ENCODE measurements at regions not wholly inside any gene's neighbourhood (a gene's known extent, or its start where the extent isn't known, plus 50 kb on each side); places are given as distances from the start of the nearest gene placed in this dataset.

GRCh38 chr9:78584589-78584988 is 287.7 kb downstream of the PSAT1 start:
- Mint-ChIP-seq H3K27ac (ENCODE audit: unreplicated experiment) (no peak overlapping the region), H3K36me3 (ENCODE audit: low read depth, unreplicated experiment) (no peaks in the 10 kb centered on the region), H3K4me1 (ENCODE audit: low read depth, unreplicated experiment) (no peaks in the 10 kb centered on the region), H3K27me3 (ENCODE audit: low read depth, unreplicated experiment) (no peaks in the 10 kb centered on the region), H3K9me3 (ENCODE audit: unreplicated experiment) (peaks cover 8% of the 10 kb centered on the region), H3K4me3 (ENCODE audit: unreplicated experiment) (no peak overlapping the region)
- no peaks in the 10 kb centered on the region for H3K27me3 ChIP-seq (ENCODE audit: insufficient read depth, low read length)
- DNase-seq (ENCODE audit: low read depth) (no peak), FAIRE-seq (no peak)
- no peak overlapping the region for H3K4me3 ChIP-seq (ENCODE audit: insufficient read depth, low read depth, low read length)
- no peak overlapping the region for H3K9ac ChIP-seq (ENCODE audit: low read length)
- H3K4me2 ChIP-seq (ENCODE audit: low read length): no peak overlapping the region
- H2AFZ ChIP-seq (ENCODE audit: low read depth, low read length): no peak overlapping the region
- no peak overlapping the region for H3K27ac ChIP-seq (ENCODE audit: low read depth, low read length)
- H3K4me1 ChIP-seq (ENCODE audit: insufficient read depth, low read length): no peaks in the 10 kb centered on the region
- peaks cover 3% of the 10 kb centered on the region for H3K9me3 ChIP-seq (ENCODE audit: insufficient read depth, low read depth, low read length)
- H4K20me1 ChIP-seq (ENCODE audit: insufficient read depth, low read length): no peaks in the 10 kb centered on the region
- H3K79me2 ChIP-seq (ENCODE audit: insufficient read depth, low read length): no peaks in the 10 kb centered on the region
- no peaks in the 10 kb centered on the region for H3K36me3 ChIP-seq (ENCODE audit: insufficient read depth, low read length)
- TF ChIP-seq CTCF (IDR thresholded peaks at IDR 0.05; ENCODE audit: insufficient read depth, low read depth, low read length) (no peak), EZH2 (IDR thresholded peaks at IDR 0.05; ENCODE audit: insufficient read depth, low read length) (no peak)

- FAIRE-seq: no peak
- no peak overlapping the region for H3K27ac Mint-ChIP-seq (ENCODE audit: unreplicated experiment)
Observed at GRCh38 chr9:78585909-78586308, 289.0 kb downstream of the PSAT1 start.

More at GRCh38 chr9:78585909-78586308, 289.0 kb downstream of the PSAT1 start:
- H3K9me3 Mint-ChIP-seq (ENCODE audit: unreplicated experiment): peaks cover 10% of the 10 kb centered on the region
- no peaks in the 10 kb centered on the region for H3K27me3 ChIP-seq (ENCODE audit: insufficient read depth, low read length)
- DNase-seq (ENCODE audit: low read depth): no peak
- no peak for TF ChIP-seq CTCF (IDR thresholded peaks at IDR 0.05; ENCODE audit: insufficient read depth, low read depth, low read length)
- no peak for TF ChIP-seq EZH2 (IDR thresholded peaks at IDR 0.05; ENCODE audit: insufficient read depth, low read length)
- H3K36me3 Mint-ChIP-seq (ENCODE audit: low read depth, unreplicated experiment): no peaks in the 10 kb centered on the region
- no peaks in the 10 kb centered on the region for H3K4me1 ChIP-seq (ENCODE audit: insufficient read depth, low read length)
- H3K36me3 ChIP-seq (ENCODE audit: insufficient read depth, low read length): no peaks in the 10 kb centered on the region
- H3K9me3 ChIP-seq (ENCODE audit: insufficient read depth, low read depth, low read length): peaks cover 4% of the 10 kb centered on the region
- no peak overlapping the region for H3K4me2 ChIP-seq (ENCODE audit: low read length)
- H3K4me1 Mint-ChIP-seq (ENCODE audit: low read depth, unreplicated experiment): no peaks in the 10 kb centered on the region
- H4K20me1 ChIP-seq (ENCODE audit: insufficient read depth, low read length): no peaks in the 10 kb centered on the region
- no peak overlapping the region for H3K4me3 Mint-ChIP-seq (ENCODE audit: unreplicated experiment)
- no peak overlapping the region for H2AFZ ChIP-seq (ENCODE audit: low read depth, low read length)
- H3K4me3 ChIP-seq (ENCODE audit: insufficient read depth, low read depth, low read length): no peak overlapping the region
- H3K9ac ChIP-seq (ENCODE audit: low read length): no peak overlapping the region
- no peaks in the 10 kb centered on the region for H3K79me2 ChIP-seq (ENCODE audit: insufficient read depth, low read length)
- no peaks in the 10 kb centered on the region for H3K27me3 Mint-ChIP-seq (ENCODE audit: low read depth, unreplicated experiment)
- no peak overlapping the region for H3K27ac ChIP-seq (ENCODE audit: low read depth, low read length)

Measured in astrocyte (in vitro differentiated cells and primary cell).